HG02852 (cell line): ENCODE measurements at regions not wholly inside any gene's neighbourhood (a gene's known extent, or its start where the extent isn't known, plus 50 kb on each side); places are given as distances from the start of the nearest gene placed in this dataset.

Experiments used
- ATAC-seq: cut with Tn5 transposase; IDR thresholded peaks from one replicate; pipeline ENCODE4 v1.9.1; 2021; ENCODE audit warnings: mild to moderate bottlenecking, moderate library complexity; ENCODE audit not compliant: unreplicated experiment

- no peak for ATAC-seq
Observed at GRCh38 chr16:88315543-88316105, 67.1 kb upstream of the ZNF469 start.

GRCh38 chr16:88316151-88316550 is 66.6 kb upstream of the ZNF469 start:
- ATAC-seq: no peak

GRCh38 chr16:88316941-88317612 is 65.7 kb upstream of the ZNF469 start:
- no peak for ATAC-seq

GRCh38 chr16:88317613-88317965 is 65.2 kb upstream of the ZNF469 start:
- ATAC-seq: no peak

GRCh38 chr16:88318051-88318450 is 64.7 kb upstream of the ZNF469 start:
- no peak for ATAC-seq

- no peak for ATAC-seq
Observed at GRCh38 chr16:88318521-88318920, 64.2 kb upstream of the ZNF469 start.

- ATAC-seq: no peak
Observed at GRCh38 chr16:88319116-88319965, 63.4 kb upstream of the ZNF469 start.

GRCh38 chr16:88320947-88321634 is 61.7 kb upstream of the ZNF469 start:
- no peak for ATAC-seq

GRCh38 chr16:88321635-88322499 is 60.9 kb upstream of the ZNF469 start:
- no peak for ATAC-seq

- ATAC-seq: no peak
Observed at GRCh38 chr16:88322500-88322970, 60.2 kb upstream of the ZNF469 start.

GRCh38 chr16:88323041-88323440 is 59.7 kb upstream of the ZNF469 start:
- no peak for ATAC-seq

GRCh38 chr16:88323546-88324330 is 59.0 kb upstream of the ZNF469 start:
- no peak for ATAC-seq

GRCh38 chr16:88325087-88325750 is 57.5 kb upstream of the ZNF469 start:
- no peak for ATAC-seq

GRCh38 chr16:88325976-88326375 is 56.8 kb upstream of the ZNF469 start:
- ATAC-seq: no peak

- no peak for ATAC-seq
Observed at GRCh38 chr16:88326611-88327485, 55.9 kb upstream of the ZNF469 start.

- no peak for ATAC-seq
Observed at GRCh38 chr16:88327561-88328312, 55.0 kb upstream of the ZNF469 start.

- ATAC-seq: no peak
Observed at GRCh38 chr16:88328313-88328980, 54.3 kb upstream of the ZNF469 start.
